ENCODE measurements at regions not wholly inside any gene's neighbourhood (a gene's known extent, or its start where the extent isn't known, plus 50 kb on each side); places are given as distances from the start of the nearest gene placed in this dataset.

- TF ChIP-seq CTCF (conservative IDR thresholded peaks at IDR 0.05) (no peak), EZH2 (IDR thresholded peaks at IDR 0.05; ENCODE audit: low read depth) (no peak)
Measured at GRCh38 chr3:74091204-74091603, 466.5 kb upstream of the PDZRN3 start.

Data from PC-9 (cell line).